SK-N-MC (cell line): ENCODE measurements at regions not wholly inside any gene's neighbourhood (a gene's known extent, or its start where the extent isn't known, plus 50 kb on each side); places are given as distances from the start of the nearest gene placed in this dataset.

ENCODE experiments used
- DNase-seq: peaks from one replicate; pipeline ENCODE4 v3.0.0-alpha.2; 2011; ENCODE audit warnings: low read depth, low spot score
- H3K27ac ChIP-seq: fragments of 200-600 bp; sonication (generic); 2 replicates; pipeline ENCODE4 v1.5.1; 2016; ENCODE audit warnings: mixed run types
- H3K36me3 ChIP-seq: fragments of 200-600 bp; sonication (generic); 2 replicates; pipeline ENCODE4 v1.6.1; 2017; ENCODE audit warnings: antibody characterized with exemption, low read length, mixed read lengths; ENCODE audit not compliant: insufficient read depth
- H3K4me3 ChIP-seq: fragments of 200-600 bp; sonication (generic); 2 replicates; pipeline ENCODE4 v1.5.1; 2016
- H3K9ac ChIP-seq: fragments of 200-600 bp; sonication (generic); 2 replicates; pipeline ENCODE4 v1.8.0; 2017; ENCODE audit warnings: mixed run types, mixed read lengths; ENCODE audit not compliant: insufficient read length
- H3K9me3 ChIP-seq: fragments of 200-600 bp; sonication (generic); 2 replicates; pipeline ENCODE4 v1.6.1; 2017; ENCODE audit warnings: low read depth, mild to moderate bottlenecking, antibody characterized with exemption, low read length, moderate library complexity, mixed read lengths
- EZH2 ChIP-seq: fragments of 200-600 bp; sonication (generic); IDR thresholded peaks from one replicate; pipeline ENCODE4 v1.6.1; 2017; ENCODE audit warnings: antibody characterized with exemption
- FOXP2 ChIP-seq: optimal IDR thresholded peaks from 2 replicates; pipeline ENCODE3; 2011; ENCODE audit warnings: mild to moderate bottlenecking, moderate library complexity; ENCODE audit not compliant: insufficient read depth; ENCODE audit errors: extremely low read length, control extremely low read depth
- POLR2AphosphoS5 ChIP-seq: IDR thresholded peaks from 2 replicates; pipeline ENCODE4 v1.6.1; 2012; ENCODE audit warnings: mild to moderate bottlenecking, low read depth, low read length, borderline replicate concordance

DNA sequence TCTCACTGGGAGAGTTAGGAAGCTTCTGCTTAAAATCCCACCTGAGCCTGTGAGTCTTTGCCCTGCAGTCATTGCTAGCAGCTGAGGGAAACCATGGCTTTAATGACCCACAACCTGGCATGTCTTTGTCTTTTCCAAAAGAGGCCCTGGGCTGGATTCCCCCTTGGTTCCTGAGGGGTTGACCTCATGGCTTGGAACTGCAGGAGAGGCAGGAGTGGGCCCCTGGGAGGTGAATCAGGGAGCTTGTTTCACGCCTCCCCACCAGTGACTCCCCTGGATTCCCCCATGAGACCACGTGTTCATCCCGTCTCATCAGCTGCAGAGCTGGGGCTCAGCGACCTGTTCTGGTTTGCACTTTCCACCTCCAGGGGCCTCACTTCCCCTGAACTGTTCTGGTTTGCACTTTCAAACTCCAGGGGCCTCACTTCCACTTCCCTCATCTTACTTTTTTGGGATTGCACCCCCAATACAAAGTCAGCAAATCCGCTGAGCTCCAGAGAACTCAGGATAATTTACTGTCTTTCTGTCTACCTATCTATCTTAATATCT is 58.5 kb upstream of the TMEM18 start:
- H3K36me3 ChIP-seq: no peaks in the 10 kb centered on the region
- H3K27ac ChIP-seq: no peak overlapping the region
- no peak overlapping the region for H3K9ac ChIP-seq
- DNase-seq: no peak
- TF ChIP-seq EZH2 (no peak), FOXP2 (no peak), POLR2AphosphoS5 (no peak)
- H3K4me3 ChIP-seq: no peak overlapping the region
- H3K9me3 ChIP-seq: no peaks in the 10 kb centered on the region

DNA sequence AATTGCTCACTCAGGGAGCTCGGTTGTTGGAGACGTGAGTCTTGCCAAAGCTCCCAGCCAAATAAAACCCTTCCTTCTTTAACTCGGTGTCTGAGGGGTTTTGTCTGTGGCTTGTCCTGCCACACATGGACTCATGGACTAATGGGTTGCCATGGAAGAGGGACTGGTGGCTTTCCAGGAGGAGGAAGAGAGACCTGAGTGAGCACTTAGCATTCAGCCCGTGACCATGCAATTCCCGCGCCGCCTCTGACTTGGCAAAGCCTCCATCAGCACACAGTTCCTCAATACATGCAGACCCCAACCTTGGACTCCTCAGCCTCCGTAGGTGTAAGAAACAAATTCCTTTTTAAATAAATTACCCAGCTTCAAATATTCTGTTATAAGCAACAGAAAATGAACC is 57.3 kb upstream of the TMEM18 start:
- no peak for TF ChIP-seq EZH2
- no peak for TF ChIP-seq POLR2AphosphoS5
- no peak for TF ChIP-seq FOXP2
- Histone ChIP-seq H3K9ac (no peak overlapping the region), H3K9me3 (no peaks in the 10 kb centered on the region), H3K27ac (no peak overlapping the region), H3K4me3 (no peak overlapping the region), H3K36me3 (no peaks in the 10 kb centered on the region)
- no peak for DNase-seq

DNA sequence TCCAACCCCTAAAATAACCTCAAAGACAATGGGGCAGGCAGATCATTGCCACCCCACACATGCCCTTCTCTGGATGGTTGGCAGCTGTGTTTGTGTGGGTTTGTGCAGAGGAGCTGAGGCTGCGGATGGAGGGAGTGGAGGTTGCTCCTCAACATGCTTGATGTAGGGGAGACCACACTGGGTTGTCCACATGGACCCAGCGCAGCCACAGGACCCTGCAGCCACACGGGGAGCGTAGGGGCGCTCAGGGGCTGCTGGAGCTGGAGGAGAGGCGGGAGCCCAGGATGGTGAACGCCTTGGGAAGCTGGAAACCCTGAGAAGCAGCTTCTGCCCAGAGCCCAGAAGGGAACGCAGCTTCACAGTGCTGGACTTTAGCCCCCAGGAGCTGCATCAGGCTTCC is 56.3 kb upstream of the TMEM18 start:
- Histone ChIP-seq H3K9ac (no peak overlapping the region), H3K36me3 (no peaks in the 10 kb centered on the region), H3K27ac (no peak overlapping the region), H3K4me3 (no peak overlapping the region), H3K9me3 (no peaks in the 10 kb centered on the region)
- no peak for TF ChIP-seq POLR2AphosphoS5
- TF ChIP-seq FOXP2: no peak
- no peak for TF ChIP-seq EZH2
- DNase-seq: no peak

DNA sequence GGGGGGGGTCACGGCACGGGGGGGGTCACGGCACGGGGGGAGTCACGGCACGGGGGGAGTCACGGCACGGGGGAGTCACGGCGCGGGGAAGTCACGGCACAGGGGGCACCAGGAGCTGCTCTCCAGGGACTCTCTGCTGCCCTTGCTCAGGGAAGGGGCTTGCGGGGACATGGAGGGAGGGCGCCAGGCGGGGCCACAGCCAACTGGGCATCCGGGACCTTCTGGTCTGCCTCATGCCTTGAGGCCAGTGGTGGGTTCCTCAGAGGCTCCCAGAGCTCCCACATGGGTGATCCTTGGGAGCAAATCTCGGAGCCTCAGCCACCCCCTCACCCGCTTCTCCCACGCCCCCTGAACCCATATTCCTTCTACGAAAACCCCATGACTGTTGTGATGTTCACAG is 55.8 kb upstream of the TMEM18 start:
- Histone ChIP-seq H3K9ac (no peak overlapping the region), H3K9me3 (no peaks in the 10 kb centered on the region), H3K36me3 (no peaks in the 10 kb centered on the region), H3K4me3 (no peak overlapping the region), H3K27ac (no peak overlapping the region)
- TF ChIP-seq FOXP2 (no peak), POLR2AphosphoS5 (no peak), EZH2 (no peak)
- DNase-seq: no peak

DNA sequence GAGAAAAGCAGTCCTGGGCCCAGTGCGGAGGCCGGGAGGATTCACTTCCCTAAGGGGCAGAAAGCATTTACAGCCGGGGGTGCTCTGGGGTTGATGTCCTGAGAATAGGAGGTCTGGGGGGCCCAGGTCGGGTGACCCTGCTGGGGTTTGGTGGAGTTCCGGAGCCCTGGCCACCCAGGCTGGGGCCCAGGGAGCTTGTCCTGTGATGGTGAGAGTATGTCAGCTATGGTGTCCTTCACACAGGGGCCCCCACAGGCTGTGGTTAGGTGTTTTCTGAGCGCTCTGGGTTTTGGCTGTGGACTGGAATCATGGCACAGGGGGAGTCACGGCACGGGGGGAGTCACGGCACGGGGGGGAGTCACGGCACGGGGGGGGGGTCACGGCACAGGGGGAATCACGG is 54.5 kb upstream of the TMEM18 start:
- Histone ChIP-seq H3K9me3 (no peaks in the 10 kb centered on the region), H3K27ac (no peak overlapping the region), H3K9ac (no peak overlapping the region), H3K36me3 (no peaks in the 10 kb centered on the region), H3K4me3 (no peak overlapping the region)
- no peak for TF ChIP-seq POLR2AphosphoS5
- no peak for TF ChIP-seq EZH2
- DNase-seq: no peak

DNA sequence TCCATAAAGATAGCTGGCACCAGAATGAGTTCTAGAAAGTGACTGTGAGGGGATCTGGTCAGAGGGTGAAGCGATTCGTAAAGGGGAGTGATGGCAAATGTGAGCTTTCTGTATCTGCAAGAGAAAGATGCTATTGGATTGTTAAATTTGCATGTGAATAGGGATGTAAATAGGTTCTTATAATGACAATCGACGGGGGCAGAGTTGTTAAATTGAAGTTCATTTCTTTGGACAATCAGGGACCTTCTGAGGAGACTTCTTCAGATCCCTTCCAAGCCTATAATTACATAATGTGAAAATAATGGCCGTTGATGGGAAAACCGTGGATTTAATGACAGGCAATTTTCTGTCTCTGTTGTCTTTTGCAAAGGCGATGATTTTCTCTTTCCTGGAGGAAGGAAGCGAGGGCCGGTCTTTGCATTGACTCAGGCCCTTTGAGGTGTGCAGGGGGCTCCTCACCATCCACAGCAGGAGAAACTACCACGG is 52.2 kb upstream of the TMEM18 start:
- DNase-seq: no peak
- H3K36me3 ChIP-seq: no peaks in the 10 kb centered on the region

DNA sequence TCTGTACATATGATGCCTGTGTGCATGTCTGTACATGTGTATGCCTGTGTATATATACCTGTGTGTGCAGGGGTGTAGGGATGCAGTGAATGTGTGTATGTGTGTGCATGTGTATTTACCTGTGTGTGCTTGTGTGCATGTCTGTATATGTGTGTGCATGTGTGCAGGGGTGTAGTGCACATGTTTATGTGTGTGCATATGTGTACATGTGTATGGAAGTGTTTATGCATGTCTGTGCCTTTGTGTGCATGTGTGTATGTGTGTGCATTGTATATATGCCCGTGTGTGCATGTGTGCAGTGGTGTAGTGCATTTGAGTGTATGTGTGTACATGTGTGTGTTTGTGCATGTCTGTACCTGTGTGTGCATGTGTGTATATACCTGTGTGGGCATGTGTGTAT is 51.0 kb upstream of the TMEM18 start:
- TF ChIP-seq POLR2AphosphoS5: no peak
- TF ChIP-seq FOXP2: no peak
- no peak for TF ChIP-seq EZH2
- Histone ChIP-seq H3K9me3 (no peaks in the 10 kb centered on the region), H3K27ac (no peak overlapping the region), H3K9ac (no peak overlapping the region), H3K36me3 (no peaks in the 10 kb centered on the region), H3K4me3 (no peak overlapping the region)
- no peak for DNase-seq

More for the DNA sequence above, 52.2 kb upstream of the TMEM18 start:
- Histone ChIP-seq H3K9me3 (no peaks in the 10 kb centered on the region), H3K27ac (no peak overlapping the region), H3K4me3 (no peak overlapping the region), H3K9ac (no peak overlapping the region)
- TF ChIP-seq EZH2: no peak
- no peak for TF ChIP-seq POLR2AphosphoS5
- no peak for TF ChIP-seq FOXP2

DNA sequence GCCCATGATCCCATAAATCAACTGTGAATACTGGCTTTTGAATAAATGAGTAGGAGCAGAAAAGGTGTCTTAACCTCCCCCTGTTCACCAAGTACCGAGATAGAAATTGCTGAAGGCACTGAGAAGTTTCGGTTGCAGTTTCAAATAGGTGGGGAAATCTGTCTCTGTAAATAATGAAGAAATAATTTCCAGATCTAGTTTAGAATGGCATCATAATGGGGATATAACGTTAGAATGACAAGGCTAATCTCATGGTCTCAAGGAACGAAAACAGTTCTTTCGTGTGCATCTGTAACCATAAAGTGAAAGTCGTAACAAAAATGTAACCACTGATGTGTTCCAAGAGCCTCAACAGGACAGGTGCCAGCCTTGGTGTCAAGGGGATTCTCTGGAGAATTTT is 49.9 kb upstream of the TMEM18 start:
- no peak overlapping the region for H3K4me3 ChIP-seq
- no peaks in the 10 kb centered on the region for H3K9me3 ChIP-seq
- H3K9ac ChIP-seq: no peak overlapping the region
- H3K27ac ChIP-seq: no peak overlapping the region
- H3K36me3 ChIP-seq: no peaks in the 10 kb centered on the region
- no peak for DNase-seq
- TF ChIP-seq POLR2AphosphoS5: no peak
- no peak for TF ChIP-seq EZH2
- TF ChIP-seq FOXP2: no peak
